GM19455 (cell line): ENCODE measurements at regions not wholly inside any gene's neighbourhood (a gene's known extent, or its start where the extent isn't known, plus 50 kb on each side); places are given as distances from the start of the nearest gene placed in this dataset.
"Not testable (repeated sequence)": the region's sequence is repeated elsewhere in the genome, so short reads cannot be mapped to it uniquely, and the experiment has no call there.

Experiments used
- ATAC-seq: cut with Tn5 transposase; IDR thresholded peaks from one replicate; pipeline ENCODE4 v1.9.1; 2021; ENCODE audit not compliant: unreplicated experiment

DNA sequence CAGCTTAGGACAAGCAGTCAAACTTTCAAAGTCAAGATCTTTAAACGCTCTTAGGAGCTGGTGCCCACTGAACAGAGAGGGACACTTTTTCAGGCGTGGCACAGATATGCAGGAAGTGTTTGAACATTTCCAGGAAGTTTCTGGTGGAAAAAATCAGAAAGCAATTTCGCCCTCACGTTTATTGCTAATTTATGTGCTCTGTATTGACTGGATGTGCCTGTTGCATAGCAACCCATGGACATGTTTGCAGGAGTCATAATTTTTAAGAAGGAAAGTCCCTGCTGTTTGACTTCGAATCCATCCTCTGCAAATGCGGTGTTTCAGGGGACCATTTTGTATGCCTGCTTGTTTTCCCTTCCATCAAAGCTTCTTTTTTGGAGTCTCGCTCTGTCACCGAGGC, 239.9 kb upstream of the IRF2BP2 start:
- no peak for ATAC-seq

DNA sequence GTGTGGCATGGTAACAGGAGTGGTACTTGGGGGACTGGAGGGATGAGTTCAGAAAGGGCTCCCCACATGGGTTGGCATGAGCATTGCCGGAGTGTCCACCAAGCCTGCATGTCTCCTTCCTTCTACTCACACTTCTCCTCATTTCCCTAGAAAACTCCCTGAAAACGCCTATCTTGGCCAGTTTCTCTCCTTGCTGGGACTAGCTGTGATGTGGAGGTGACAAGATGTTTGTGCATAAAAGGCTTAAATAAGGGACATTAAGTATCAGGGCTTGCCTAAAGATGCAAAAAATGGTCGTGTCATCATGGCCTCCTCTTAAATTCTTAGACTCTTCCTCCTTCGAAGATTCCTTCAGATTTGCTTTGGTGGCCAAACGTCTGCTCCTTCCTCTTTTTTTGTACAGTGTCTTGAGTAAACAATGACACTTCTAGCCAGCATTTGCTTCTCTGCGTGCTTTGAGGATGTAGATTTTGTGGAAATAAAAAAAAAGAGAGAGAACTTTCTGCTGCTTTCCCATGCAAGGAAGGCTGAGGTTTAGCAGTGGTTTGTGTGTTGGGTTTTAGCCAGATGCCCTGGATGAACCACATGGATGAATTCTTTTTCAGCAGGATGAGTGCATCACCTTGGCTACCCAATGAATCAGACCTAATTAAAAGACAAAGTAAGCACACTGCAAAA, 239.1 kb upstream of the IRF2BP2 start:
- no peak for ATAC-seq

DNA sequence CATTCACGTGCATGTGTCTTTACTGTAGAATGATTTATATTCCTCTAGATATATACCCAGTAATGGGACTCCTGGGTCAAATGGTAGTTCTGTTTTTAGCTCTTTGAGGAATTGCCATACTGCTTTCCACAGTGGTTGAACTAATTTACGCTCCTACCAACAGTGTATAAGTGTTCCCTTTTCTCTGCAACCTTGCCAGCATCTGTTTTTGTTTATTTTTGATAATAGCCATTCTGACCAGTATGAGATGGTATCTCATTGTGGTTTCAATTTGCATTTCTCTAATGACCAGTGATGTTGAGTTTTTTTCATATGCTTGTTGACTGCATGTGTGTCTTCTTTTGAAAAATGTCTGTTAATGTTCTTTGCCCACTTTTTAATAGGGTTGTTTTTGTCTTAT, 236.8 kb upstream of the IRF2BP2 start:
- not testable (repeated sequence) for ATAC-seq

DNA sequence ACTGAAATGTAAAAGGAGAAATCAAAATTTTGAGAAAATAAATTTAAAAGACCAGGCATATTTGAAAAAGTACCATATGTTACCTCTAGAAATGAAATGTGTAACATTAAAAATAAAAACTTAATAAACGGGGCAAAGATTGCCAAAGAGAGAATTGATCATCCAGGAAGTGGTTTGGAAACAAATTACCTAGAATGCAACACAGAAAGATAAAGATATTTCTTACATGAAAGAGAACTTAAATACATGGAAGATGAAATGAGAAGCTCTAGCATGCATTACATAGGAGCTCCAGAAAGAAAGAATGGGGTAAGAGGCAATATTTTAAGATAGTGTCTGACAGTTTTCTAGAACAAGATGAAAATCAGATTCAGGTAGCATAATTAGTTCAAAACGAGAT, 235.9 kb upstream of the IRF2BP2 start:
- ATAC-seq = no peak

DNA sequence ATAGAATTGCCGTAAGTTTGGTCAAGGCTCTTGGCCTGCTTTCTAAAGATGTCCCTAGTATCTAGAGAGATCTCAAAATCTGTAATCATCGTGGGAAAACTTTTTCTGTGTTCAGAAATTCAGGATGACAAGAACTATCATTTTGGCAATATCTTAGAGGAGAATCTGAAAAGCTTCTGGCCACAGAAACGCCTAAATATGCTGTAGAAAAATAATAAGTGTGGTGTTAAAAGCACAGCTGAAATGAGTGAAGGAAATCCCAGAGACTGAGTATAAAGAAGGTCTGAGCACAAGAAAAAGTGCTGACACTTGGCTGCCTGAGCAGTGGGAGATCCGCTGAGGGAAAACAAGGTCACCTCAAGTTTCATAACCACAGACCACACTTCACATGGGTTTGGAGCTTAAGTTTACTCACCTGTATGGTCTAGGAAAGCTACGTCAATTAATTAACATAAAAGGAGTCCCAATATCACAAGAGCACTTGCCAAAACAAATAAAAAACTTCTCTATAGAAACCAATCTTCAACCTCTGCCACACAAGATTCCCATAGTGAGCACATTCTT, 235.2 kb upstream of the IRF2BP2 start:
- no peak for ATAC-seq

DNA sequence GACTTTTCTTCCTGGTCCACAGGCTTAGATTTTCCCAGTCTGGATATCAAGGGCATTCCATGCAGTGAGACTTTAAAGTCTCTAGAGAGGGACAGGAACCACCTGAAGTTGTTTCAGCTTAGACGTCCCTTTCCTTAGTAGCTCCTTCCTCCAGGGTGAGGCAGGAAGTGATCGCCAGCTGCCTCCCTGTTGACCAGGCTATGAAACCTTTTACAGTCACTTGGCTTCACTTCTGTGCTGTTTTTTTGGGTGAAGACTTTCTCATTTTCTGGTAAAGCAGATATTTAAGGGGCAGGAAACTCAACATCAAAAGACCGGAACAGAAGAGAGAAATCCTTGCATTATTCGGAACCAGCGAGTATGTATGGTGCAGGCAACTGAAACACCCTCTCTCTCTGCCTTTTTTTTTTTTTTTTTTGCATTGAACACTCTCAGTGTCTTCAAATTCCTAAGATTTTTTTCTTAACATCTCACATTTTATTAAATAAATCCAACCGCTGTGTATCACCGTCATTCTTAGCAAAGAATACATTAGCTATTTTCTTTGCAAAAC, 234.6 kb upstream of the IRF2BP2 start:
- no peak for ATAC-seq

DNA sequence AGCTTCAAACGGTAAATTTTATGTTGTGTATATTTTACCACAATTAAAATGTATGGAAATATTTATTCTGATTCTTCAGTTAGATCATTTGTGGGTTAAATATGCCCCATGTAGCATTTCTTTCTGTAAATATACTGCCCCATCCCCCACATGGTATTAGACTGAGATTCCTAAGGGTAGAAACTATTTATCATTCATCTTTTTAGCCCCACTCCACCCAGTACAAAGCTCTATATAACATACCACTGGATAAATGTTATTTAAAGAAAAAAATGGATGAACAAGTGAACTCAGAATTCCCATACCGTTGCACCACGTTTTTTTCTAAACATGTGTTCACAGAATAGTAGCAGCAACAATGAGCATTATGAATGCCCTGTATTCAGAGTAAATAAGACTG, 234.0 kb upstream of the IRF2BP2 start:
- no peak for ATAC-seq

DNA sequence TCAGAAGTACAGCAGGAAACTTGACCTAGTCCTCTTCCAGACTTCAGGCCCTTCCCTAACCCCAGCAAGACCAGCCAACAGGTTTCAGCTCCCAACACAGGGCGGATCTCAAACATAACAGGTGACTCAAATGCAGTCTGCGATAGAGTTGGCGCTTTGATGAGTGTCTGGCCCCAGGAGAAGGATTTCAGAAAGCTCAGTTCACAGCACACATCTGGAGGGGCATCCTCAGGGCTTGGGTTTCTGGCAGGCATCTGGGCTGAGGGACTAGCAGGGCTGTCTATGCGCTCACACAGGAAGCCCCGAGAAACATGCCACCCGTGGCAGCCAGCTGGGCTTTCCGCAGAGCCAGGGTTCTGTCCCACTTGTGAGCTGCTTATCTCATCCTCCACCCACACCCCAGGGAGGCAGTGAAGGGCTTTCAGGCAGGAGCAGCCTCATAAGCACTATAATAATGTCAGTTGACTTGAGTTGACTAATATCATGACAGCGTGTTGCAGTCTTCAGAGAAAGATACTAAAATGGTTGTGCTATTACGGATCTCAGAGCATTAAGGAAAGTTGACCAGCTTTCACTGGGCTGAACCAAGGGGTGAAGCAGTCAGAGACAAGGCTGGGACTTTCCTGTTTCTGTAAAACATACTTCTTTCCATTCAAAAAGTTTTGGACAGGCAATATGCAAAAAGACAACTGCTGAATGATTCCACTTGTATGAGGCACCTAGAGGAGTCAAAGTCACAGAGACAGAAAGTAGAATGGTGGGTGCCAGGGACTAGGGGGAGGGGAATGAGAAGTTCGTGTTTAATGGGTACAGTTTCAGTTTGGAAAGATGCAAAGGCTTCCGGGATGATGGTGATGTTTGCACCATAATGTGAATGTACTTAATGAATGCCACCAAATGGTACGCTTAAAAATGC, 233.0 kb upstream of the IRF2BP2 start:
- peak; percentile 72 for ATAC-seq

DNA sequence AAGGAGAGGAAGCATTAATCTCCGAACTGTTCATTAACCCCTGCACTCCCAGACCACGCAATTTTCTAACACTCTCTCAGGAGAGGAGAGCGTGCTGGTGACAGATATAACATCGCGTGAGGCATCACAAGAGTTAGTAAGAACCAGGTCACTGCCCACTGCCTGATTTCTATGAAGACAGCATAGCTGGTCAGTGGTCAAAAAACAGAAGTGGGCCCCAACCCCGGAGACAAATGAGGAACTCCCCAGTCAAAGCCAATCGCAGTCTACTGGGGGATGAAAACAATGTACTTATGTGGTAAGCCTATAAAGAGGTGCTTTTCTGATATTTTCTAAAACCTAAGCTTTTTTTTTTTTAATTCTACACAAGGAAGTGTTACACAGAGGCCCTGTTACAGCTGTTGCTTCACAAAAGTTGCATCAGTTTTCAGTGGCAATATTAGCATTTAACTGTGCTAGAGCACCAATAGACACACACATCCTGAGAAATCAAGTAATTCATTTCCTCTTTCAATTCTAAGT, 231.8 kb upstream of the IRF2BP2 start:
- ATAC-seq = no peak

DNA sequence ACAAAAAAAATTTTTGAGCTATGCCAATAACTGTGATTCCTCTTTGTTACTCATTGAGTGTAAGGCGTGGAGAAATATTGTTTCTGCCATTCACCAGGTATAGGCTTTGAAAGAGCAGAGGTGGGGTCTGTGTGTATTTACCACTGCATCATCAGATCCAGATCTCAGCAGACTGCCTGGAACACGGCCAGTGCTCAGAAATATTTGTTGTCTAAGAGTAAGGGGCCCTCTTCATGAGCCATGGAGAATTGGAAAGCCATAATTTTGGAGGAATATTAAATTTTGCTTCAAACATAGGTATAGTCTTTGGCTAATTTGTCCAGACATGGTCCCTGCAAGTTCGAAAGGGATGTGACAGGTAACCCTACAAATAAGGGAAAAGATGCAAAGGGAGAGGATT, 231.3 kb upstream of the IRF2BP2 start:
- ATAC-seq = no peak

DNA sequence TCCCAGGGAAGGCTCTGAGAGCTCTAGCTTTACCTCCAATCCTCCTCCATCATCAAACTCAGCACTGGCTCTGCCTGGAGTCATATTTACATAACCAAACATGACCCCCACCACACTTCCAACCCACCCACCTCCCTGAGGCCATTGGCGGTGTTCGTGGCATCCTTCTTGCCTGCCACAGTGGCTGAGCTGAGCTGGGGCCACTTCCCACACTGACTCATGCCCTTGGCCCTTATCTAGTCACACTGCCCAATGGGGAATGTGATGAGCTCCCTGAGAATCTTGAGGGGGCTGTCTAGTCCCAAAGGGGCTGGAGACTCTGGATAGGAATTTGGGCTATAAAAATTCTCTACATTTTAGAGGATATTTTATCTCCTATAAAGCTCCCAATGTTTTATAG, 230.9 kb upstream of the IRF2BP2 start:
- no peak for ATAC-seq

DNA sequence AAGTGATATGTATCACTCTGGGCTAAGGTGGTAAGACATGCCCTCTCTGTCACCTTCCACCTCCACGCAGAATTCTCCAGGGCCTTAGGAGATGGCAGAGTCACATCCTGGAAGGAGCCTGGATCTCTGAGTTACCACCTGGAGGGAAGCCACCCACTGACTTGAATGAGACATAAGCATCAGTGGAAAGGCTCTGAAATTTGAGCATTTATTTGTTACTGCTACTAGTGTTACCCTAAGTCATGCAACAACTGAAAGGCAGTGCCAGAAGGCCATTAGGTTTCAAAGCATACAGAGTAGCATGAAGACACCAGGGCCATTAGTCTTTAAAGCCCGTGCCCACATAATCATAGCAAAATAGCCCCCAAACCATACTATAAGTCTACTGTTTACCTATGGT, 230.3 kb upstream of the IRF2BP2 start:
- ATAC-seq = no peak

DNA sequence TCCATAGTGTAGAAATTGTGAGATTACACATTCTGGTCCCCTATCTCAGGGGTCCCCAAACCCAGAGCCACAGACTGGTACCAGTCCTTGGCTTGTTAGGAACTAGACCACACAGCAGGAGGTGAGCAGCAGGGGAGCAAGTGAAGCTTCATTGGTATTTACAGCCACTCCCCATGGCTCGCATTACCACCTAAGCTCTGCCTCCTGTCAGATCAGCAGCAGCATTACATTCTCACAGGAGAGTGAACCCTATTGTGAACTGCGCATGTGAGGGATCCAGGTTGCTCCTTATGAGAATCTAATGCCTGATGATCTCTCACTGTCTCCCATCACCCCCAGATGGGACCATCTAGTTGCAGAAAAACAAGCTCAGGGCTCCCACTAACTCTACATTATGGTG, 229.7 kb upstream of the IRF2BP2 start:
- no peak for ATAC-seq

DNA sequence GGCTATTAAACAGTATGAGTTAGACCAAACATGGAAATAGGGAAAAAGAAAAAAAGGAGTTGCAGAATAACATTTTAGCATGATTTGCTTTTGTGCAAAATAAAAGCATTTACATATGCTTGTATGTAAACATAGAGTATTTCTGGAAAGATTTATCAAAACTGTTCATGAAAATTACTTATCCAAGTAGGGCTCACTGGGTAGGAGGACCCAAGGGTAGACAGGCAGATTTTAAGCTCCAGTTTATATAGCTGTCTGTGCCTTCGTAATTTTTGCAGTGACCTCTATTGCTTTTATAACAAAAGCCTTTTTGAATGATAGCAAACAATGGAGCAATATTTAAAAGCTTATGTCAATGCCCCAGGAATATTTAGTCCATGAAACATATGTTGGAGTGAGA, 228.8 kb upstream of the IRF2BP2 start:
- no peak for ATAC-seq

DNA sequence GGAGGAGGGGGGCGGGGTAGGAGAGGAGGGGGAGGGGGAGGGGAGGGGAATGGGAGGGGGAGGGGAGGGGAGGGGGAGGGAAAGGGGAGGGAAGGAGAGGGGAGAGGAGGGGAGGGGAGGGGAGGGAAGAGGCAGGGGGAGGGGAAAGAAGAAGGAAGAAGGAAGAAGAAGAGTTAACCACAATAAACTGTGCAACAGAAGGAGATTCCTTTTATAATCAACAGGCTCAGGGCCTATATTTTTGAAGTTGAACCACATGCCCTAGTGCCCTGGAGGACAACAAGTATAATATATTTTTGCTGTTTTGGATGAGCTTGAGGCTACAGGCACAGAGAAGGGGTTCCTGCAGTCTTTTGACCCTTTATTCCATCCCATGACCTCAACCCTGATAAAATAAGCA, 228.2 kb upstream of the IRF2BP2 start:
- no peak for ATAC-seq

DNA sequence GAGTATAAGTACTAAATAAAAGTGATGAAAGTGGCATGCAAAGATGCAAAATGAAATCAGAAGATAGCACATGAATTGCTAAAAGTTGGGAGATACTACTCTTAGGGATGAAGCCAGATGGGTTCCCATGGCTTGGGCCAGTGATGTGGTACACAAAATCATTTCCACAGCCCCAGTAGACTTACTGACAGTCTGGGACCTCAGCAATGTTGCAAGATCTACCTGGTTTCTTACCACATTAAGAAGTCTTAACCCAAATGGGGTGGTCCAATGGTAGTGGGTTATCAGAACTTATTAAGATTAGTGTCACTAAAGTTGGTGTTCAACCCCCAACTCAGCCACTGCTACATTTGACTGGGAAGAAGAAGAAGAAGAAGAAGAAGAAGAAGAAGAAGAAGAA, 227.7 kb upstream of the IRF2BP2 start:
- ATAC-seq = no peak

DNA sequence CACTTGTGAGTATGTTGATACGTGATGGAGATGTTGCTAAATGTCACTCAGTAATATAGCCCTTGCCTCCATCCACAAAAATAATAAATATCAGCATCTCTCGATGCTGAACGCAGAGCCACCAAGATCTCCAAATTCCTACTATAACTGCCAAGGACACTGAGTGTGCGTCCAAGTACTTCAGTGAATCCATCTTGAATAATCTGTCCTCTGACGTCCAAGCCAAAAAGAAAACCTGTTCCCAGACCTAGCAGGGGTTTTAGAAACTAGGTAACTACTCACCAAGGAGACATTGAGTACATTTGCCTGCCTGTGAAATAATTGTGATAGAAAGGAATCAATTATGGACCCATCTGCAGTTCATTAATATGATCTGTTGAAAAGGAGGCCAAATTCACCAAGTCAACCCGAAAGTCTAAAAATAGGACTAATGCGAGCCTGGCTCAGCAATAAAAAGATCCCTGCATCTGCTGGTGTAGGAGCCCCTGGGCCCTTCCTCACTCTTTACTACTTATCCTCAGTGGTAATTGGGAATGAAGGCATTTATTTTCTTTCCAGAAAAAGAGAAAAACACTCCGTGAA, 226.9 kb upstream of the IRF2BP2 start:
- no peak for ATAC-seq

DNA sequence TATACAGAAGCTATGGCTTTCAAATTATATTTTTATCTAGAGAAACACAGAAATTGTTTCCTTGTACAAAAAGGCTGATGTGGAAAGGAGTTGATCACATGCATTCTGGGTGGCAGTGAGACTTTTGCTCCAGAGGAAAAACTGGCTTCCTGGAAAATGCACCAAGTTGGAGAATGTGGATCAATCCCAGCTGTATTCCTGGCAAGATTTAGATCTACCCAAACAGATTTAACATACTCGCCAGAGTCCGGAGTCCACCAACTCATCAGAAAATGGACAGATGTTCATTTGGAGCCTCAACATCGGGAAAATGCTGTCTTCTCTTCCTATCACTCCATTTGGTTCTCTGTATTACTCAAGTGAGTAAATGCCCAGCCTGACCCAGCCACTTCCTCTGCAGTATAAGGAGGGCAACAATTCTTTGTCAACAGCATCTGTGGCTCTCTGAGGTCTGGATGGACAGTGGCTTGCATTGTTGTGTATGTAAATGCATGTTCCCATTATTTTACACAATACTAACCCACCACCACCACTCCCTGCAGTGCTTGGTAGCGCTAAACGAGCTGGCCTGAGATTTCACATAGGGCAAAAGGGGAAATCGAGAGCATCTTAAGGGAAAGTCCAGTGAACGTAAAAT, 226.2 kb upstream of the IRF2BP2 start:
- ATAC-seq = no peak

DNA sequence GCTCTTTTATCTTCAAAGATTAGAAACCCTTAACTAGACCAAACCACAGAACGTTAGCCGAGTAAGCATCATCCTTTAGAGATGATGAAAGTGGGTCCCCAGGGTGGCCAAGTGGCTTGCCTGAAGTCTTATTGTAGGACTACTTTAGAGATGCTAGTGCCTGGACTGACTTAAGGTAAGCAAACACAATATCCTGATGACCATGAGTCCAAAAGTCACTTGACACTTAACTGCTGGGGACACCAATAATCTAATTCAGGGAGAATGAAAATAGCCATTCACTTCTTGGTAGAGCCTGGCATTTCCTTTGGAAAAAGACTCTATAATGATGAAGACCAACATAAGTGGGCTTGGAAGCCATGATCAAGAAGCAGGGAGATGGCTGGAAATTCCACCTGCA, 225.3 kb upstream of the IRF2BP2 start:
- ATAC-seq = no peak

DNA sequence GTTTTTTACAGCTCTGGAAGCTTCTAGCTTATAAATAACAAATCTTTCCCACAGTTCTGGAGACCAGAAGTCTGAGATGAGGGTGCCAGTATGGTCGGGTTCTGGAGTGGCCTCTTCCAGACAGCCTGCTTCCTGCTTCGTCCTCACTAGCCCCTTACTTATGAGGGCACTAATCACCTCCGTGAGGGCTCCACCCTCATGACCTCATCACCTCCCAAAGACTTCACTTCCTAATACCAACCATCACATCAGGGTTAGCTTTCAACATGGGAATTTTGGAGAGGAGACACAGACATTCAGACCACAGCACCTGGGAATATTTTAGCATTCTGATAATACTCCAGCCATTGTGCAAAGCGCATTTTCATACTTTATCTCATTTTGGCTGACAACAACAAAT, 223.7 kb upstream of the IRF2BP2 start:
- no peak for ATAC-seq

DNA sequence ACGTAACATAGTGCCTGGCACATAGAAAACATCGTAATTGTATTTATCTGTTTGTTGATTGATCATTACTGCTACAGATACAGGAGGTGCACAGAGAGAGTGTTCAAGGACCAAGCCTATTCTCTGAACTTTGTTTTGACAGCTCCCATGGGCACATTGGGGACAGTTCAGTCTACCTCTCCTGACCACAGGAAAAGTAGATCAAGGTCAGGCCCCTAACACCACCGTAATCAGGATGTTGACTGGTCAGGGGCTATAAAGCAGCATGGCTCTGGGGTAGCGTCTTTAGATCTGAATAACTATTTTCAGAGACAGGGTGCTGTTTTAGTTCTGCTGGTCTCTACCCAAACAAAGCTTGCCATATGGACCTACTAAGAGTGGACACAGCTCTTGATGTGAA, 223.1 kb upstream of the IRF2BP2 start:
- no peak for ATAC-seq
